ENCODE measurements at regions not wholly inside any gene's neighbourhood (a gene's known extent, or its start where the extent isn't known, plus 50 kb on each side); places are given as distances from the start of the nearest gene placed in this dataset.
A peak's percentile ranks its signal among the peaks of the same experiment; 100 is the strongest.

DNA sequence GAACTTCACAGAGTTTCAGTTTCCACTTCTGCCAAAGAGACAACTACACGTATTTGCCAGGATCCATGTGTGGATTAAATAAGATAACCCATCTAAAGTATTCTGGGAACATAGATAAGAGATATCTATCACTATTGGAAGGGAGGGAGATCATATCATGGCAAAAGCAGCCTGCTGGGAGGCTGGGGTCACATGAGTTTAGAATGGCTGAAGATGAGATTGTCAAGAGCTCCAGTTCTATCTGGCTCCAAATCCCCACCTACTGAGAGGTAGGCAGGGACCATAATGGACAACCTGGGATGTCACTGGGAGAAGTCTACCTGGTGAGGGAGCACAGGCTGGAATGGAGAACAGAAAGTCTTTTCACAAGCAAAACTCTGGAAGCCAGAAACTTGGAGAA is 192.6 kb upstream of the ST6GAL2 start:
- no peak overlapping the region for H3K4me3 Mint-ChIP-seq
- no peak overlapping the region for H3K27ac Mint-ChIP-seq
- no peaks in the 10 kb centered on the region for H3K9me3 Mint-ChIP-seq
- no peaks in the 10 kb centered on the region for H3K27me3 Mint-ChIP-seq
- no peaks in the 10 kb centered on the region for H3K36me3 Mint-ChIP-seq
- H3K4me1 Mint-ChIP-seq, result no peaks in the 10 kb centered on the region
- DNase-seq (no peak), ATAC-seq (replicated peaks) (no peak)

DNA sequence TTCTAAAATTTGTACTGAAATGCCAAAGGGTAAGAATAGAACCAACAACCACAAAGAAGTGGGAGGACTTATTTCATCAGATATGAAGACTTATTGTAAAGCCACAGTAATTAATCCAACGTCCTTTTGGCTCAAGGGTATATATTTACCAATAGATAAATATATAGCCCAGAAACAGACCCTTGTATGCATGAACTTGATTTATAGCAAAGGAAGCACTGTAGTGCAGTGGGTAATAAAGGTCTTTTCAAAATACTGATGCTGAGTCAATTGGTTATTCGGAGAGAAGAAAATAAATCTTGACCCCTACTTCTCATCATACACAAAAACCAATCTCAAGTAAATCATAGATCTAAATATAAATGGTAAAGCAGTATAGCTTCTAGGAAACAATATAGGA is 200.5 kb upstream of the ST6GAL2 start:
- no peak for DNase-seq
- Mint-ChIP-seq H3K9me3 (peaks cover 0 to 1% of the 10 kb centered on the region in 2 donors), H3K27ac (no peak overlapping the region), H3K27me3 (no peaks in the 10 kb centered on the region), H3K4me1 (no peaks in the 10 kb centered on the region), H3K4me3 (no peak overlapping the region), H3K36me3 (no peaks in the 10 kb centered on the region)
- no peak for ATAC-seq (replicated peaks)

DNA sequence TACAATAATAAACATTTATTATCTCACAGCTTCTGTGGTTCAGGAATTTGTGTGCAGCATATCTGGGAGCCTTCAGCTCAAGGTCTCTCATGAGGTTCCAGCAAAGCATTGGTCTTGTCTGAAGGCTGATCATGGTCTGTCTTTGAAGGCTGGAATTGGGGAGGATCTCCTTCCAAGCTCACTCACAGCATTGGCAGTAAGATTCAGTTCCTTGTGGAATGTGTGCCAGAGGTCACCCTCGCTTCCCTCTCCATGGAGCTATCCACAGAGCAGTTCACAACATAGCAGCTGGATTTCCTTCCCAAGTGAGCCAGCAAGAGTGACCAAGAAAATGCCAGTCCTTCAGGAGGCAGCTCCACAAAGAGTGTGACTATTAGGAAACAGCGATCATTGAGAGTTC is 202.2 kb upstream of the ST6GAL2 start:
- H3K4me1 Mint-ChIP-seq, result no peaks in the 10 kb centered on the region
- no peak overlapping the region for H3K27ac Mint-ChIP-seq
- H3K9me3 Mint-ChIP-seq, result peaks cover 0 to 1% of the 10 kb centered on the region in 2 donors

DNA sequence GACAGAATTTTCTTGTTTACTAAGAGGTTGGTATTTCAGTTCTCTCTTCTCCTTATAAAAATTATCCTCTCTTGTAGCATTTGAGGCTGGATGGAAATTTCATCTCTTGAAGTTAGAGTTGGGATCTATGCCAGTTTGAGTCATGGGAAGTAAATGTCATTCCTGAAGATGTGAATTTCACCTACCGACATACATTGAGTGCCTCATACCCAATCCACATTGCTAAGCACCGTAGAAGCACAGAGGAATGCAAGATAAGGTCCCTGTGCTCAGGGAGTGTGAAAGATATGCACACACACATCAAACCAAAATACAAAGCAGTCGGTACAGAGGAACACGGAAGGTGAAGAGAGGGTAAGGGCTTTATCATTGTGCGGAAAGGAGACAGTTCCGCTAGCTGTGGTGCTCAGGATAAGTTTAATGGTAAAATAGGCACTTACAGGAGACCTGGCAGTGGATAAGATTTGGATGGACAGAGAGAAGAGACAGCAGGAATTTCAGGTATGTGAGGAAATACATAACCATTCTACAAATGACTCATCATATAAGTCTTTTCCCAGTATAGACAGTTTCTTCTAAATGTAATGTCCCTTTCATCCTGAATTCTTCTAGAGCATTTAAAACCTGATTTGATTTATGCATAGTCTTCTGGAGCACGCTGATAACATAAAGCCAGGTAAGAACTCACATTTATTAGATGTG is 205.3 kb upstream of the ST6GAL2 start:
- Mint-ChIP-seq H3K9me3 (peaks cover 0 to 1% of the 10 kb centered on the region in 2 donors), H3K4me3 (no peak overlapping the region), H3K27me3 (no peaks in the 10 kb centered on the region), H3K27ac (no peak overlapping the region), H3K4me1 (no peaks in the 10 kb centered on the region), H3K36me3 (no peaks in the 10 kb centered on the region)
- DNase-seq, result no peak
- ATAC-seq (replicated peaks), result no peak

More for the DNA sequence above, 202.2 kb upstream of the ST6GAL2 start:
- Mint-ChIP-seq H3K27me3 (no peaks in the 10 kb centered on the region), H3K36me3 (no peaks in the 10 kb centered on the region), H3K4me3 (no peak overlapping the region)
- no peak for ATAC-seq (replicated peaks)
- DNase-seq, result no peak

DNA sequence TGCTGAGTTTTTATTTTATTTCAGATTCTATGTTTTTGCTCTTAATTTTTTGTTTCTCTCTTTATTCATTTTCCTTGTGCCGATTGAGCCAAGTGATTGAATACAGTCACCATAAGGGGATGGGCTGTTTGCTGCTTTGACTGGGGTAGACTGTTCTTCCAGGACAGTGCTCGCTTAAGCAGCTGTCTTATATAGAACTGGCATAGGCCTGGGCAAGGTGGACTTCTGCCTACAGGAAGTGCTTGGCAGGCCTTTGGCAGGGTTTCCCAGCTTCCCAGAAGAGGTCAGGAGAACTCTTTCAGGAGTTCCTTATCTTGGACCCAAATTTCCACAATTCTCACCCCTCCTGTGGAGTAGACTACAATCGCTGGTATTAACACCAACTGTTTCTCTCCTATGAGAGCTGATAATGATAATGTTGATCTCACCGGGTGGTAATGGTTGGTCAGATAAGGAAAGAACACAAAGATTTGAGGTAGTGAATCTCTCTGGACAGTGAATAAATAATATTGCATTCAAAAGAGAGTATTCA is 207.5 kb upstream of the ST6GAL2 start:
- H3K36me3 Mint-ChIP-seq, result no peaks in the 10 kb centered on the region
- no peak for DNase-seq
- H3K27ac Mint-ChIP-seq, result no peak overlapping the region
- no peaks in the 10 kb centered on the region for H3K4me1 Mint-ChIP-seq
- ATAC-seq (replicated peaks), result no peak
- no peaks in the 10 kb centered on the region for H3K27me3 Mint-ChIP-seq
- peaks cover 0 to 1% of the 10 kb centered on the region in 2 donors for H3K9me3 Mint-ChIP-seq
- H3K4me3 Mint-ChIP-seq, result no peak overlapping the region

DNA sequence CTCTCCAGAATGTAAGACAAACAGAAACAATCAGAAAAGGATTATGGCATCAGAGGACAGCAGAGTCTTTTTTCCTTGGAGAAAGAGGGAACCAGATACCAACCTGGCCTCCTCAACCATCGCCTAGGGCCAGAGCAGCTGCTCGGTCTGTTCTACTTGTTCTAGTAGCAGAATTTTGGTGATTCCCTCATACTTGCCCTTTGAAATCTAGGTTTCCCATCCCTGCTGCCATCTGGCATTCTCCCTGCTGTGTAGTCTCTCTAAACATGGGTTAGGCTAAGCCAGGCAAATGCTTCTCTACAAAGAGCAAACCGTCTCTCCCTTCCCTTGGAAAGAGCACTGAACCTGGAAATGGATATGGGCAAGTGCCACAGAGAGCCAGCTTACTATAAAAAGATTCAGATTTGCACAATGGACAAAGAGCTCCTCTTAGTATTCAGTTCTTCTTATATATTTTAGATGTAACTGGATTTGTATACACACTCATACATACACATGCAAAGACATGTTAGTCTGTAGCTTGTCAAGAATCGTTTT is 208.6 kb upstream of the ST6GAL2 start:
- Mint-ChIP-seq H3K9me3 (peaks cover 0 to under 1% of the 10 kb centered on the region in 2 donors), H3K27me3 (no peaks in the 10 kb centered on the region), H3K36me3 (no peaks in the 10 kb centered on the region), H3K4me1 (no peaks in the 10 kb centered on the region), H3K4me3 (no peak overlapping the region), H3K27ac (no peak overlapping the region)
- DNase-seq (no peak), ATAC-seq (replicated peaks) (no peak)

DNA sequence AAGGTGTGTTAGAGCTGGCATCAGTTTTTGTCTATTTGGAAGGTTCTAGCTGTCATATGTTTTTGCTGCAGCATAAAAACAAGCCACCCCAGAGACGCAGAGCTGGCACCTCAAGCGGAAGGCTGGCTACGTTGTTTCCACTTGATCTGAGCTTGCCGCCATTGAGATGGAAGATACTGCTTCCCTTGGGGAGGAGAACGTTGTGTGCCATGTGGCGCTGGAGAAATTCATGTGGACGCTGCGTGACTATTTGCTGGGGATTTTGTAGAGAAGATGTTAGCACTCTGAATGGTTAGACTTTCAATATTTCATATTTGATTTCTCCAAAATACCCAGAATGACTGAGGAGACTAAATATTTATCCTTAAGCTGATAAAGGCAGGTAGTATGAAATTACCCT is 216.2 kb upstream of the ST6GAL2 start:
- H3K4me1 Mint-ChIP-seq, result no peaks in the 10 kb centered on the region
- ATAC-seq (replicated peaks), result no peak

DNA sequence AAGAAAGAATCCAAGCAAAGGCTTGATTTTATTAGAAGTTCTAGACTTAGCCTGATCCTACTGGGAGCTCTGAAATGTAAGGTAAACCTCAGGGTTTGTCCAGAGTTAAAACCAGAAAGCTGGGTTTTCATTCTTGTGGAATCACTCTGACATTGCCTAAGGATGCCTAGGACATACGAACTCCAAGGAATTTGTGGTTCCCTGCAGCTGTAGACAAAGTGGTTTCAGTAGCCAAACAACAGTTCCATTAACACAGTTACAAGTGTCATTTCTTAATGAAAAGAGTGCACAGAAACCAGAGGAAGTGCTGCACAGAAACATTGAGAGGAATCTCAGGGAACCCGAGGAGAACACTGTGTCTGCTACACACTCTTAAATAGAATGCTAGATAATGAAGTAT is 221.4 kb upstream of the ST6GAL2 start:
- DNase-seq (no peak), ATAC-seq (replicated peaks) (no peak)
- H3K36me3 Mint-ChIP-seq, result no peaks in the 10 kb centered on the region
- no peak overlapping the region for H3K4me3 Mint-ChIP-seq
- H3K9me3 Mint-ChIP-seq, result peaks cover 11 to 13% of the 10 kb centered on the region in 2 donors
- no peaks in the 10 kb centered on the region for H3K4me1 Mint-ChIP-seq
- H3K27me3 Mint-ChIP-seq, result no peaks in the 10 kb centered on the region
- no peak overlapping the region for H3K27ac Mint-ChIP-seq

More for the DNA sequence above, 216.2 kb upstream of the ST6GAL2 start:
- no peak for DNase-seq
- peaks cover 5 to 10% of the 10 kb centered on the region in 2 donors for H3K9me3 Mint-ChIP-seq
- H3K36me3 Mint-ChIP-seq, result no peaks in the 10 kb centered on the region
- no peaks in the 10 kb centered on the region for H3K27me3 Mint-ChIP-seq
- no peak overlapping the region for H3K27ac Mint-ChIP-seq
- H3K4me3 Mint-ChIP-seq, result no peak overlapping the region

DNA sequence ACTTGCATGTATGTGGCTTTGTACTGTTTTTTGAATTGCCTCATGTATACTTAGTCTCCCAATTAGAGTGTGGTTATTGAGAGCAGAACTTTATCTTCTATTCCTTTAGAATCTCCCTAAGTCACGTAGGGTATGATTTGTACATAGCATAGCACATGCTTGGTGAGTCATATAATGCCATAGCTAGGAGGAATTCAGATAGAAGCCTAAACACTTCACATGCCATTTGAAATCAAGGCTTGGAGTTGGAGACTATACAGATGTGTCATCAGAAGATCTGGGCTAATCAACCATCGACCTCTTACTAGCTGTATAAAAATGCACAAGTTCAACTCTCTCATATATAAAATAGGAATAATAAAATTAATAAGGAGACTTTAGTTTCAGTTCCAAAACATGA is 222.6 kb upstream of the ST6GAL2 start:
- Mint-ChIP-seq H3K4me1 (no peaks in the 10 kb centered on the region), H3K27me3 (no peaks in the 10 kb centered on the region), H3K9me3 (peaks cover 11 to 13% of the 10 kb centered on the region in 2 donors), H3K27ac (no peak overlapping the region), H3K36me3 (no peaks in the 10 kb centered on the region), H3K4me3 (no peak overlapping the region)
- DNase-seq, result no peak
- ATAC-seq (replicated peaks), result no peak

DNA sequence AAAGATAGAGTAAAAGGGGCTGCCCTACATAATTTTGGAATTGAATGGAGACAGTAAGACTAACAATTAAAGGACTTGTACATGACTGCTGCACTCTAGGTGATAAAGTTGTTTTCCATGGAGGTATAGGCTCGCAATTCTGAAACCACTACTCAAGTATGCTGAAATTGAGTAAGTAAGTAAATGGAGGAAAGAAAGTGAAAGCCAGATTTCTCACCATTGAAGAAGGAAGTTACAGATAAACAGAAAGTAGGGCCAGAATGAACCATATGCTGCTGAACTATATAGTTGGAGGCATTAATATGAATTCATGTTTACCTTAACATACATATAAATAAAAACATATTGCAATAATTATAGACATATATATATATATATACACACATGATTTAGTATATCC is 225.7 kb upstream of the ST6GAL2 start:
- no peak for ATAC-seq (replicated peaks)
- DNase-seq, result no peak
- Mint-ChIP-seq H3K36me3 (no peaks in the 10 kb centered on the region), H3K27ac (no peak overlapping the region), H3K9me3 (peaks cover 3 to 6% of the 10 kb centered on the region in 2 donors), H3K4me1 (no peaks in the 10 kb centered on the region), H3K27me3 (no peaks in the 10 kb centered on the region), H3K4me3 (no peak overlapping the region)

DNA sequence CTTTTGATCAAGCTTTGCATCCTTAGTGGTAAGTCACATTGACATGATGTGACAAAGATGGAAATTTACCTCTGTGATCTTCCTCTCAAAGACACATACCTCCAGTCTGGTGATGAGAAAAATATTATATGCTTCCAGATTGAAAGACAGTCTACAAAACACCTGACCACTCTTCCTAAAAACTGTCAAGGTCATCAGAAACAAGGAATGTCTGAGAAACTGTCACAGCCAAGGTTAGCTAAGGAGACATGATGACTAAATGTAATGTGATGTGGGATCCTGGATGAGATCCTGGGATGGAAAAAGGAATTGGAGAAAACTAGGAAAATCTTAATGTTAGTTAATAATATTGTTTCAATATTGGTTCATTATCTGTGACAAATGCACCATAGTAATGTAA is 226.6 kb upstream of the ST6GAL2 start:
- ATAC-seq (replicated peaks) (no peak), DNase-seq (no peak)
- Mint-ChIP-seq H3K27me3 (no peaks in the 10 kb centered on the region), H3K27ac (no peak overlapping the region), H3K4me3 (no peak overlapping the region), H3K9me3 (peaks cover 3 to 6% of the 10 kb centered on the region in 2 donors), H3K4me1 (no peaks in the 10 kb centered on the region), H3K36me3 (no peaks in the 10 kb centered on the region)

DNA sequence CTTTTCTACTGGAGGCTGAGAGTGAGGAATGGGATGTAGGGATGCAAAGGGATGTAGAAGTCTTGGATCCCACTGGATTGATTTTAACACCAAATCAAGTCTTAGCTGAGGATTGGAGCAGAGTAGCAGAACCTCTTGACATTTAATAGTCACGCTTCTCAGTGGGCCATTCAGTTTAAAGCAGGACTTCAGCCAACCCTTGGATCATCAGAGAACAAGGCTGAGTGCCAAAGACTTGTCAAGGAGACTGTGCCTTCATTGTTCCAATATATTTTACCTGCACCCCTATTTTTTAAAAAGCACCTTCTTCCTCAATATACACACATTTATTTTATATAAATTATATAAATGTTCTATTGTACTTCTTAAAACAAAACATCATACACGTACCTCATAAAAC is 242.4 kb upstream of the ST6GAL2 start:
- no peaks in the 10 kb centered on the region for H3K27me3 Mint-ChIP-seq
- no peak overlapping the region for H3K27ac Mint-ChIP-seq
- no peaks in the 10 kb centered on the region for H3K4me1 Mint-ChIP-seq
- no peaks in the 10 kb centered on the region for H3K9me3 Mint-ChIP-seq
- no peaks in the 10 kb centered on the region for H3K36me3 Mint-ChIP-seq
- H3K4me3 Mint-ChIP-seq, result no peak overlapping the region
- ATAC-seq (replicated peaks) (no peak), DNase-seq (no peak)

DNA sequence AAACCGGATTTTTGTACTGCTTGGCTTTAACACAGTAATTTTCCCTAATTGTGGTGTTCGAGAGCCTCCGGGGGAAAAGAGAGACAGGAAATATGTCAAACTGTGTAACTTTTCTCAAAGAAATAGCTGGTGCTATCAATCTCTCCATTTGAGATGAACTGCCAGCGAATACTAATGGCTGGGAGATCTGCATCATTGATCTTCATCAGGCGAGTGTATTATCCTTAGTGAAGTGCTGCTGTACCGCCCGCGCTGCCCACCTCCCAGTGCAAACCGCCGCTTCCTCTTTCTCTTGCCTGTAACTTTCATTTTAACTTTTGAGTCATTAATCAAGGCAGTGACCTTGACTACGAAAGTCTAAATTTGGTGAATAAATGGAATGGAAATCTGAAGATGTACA is 246.1 kb upstream of the ST6GAL2 start:
- Mint-ChIP-seq H3K36me3 (no peaks in the 10 kb centered on the region), H3K27ac (no peak overlapping the region), H3K27me3 (no peaks in the 10 kb centered on the region), H3K4me1 (no peaks in the 10 kb centered on the region), H3K4me3 (no peak overlapping the region), H3K9me3 (no peaks in the 10 kb centered on the region)
- ATAC-seq (replicated peaks), result peak; percentile 98 to 99
- DNase-seq, result peak; percentile 49

DNA sequence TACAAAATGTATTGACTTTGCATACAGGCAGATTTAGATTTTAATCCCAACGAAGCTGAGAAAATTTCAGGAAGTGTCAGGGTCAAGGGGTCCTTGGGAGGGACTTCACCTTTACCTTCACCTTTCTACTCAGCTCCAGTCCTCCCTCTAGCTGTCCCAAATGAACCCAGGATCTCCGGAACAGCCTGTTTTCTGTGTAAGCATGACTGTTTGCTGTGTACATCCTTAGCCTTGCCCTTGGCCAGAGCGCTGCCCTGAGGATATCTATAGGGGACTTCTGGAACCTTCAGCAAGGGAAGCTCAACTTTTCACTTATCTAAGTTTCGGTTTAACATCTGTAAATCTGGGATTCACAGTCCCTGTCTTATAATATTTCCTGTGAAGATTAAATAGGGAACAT is 246.8 kb upstream of the ST6GAL2 start:
- H3K4me1 Mint-ChIP-seq, result no peaks in the 10 kb centered on the region
- no peaks in the 10 kb centered on the region for H3K9me3 Mint-ChIP-seq
- DNase-seq (no peak), ATAC-seq (replicated peaks) (no peak)
- H3K4me3 Mint-ChIP-seq, result no peak overlapping the region
- no peaks in the 10 kb centered on the region for H3K27me3 Mint-ChIP-seq
- no peak overlapping the region for H3K27ac Mint-ChIP-seq
- H3K36me3 Mint-ChIP-seq, result no peaks in the 10 kb centered on the region

DNA sequence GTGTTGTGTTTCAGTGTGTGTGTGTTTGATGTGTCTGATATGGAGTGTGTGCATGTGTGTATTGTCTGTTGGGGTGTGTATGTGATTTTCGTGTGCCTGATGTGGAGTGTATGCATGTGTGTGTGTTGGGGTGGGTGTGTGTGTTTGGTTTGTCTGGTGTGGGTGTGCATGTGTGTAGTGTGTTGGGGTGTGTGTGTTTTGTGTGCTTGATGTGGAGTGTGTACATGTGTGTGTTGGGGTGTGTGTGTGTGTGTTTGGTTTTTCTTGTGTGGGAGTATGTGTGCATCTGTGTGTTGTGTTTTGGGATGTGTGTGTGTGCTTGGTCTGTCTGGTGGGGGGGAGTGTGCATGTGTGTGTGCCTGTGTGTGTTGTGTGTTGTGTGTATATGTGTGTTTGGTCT is 247.4 kb upstream of the ST6GAL2 start:
- H3K4me3 Mint-ChIP-seq, result no peak overlapping the region
- H3K27me3 Mint-ChIP-seq, result no peaks in the 10 kb centered on the region
- DNase-seq (no peak), ATAC-seq (replicated peaks) (no peak)
- no peak overlapping the region for H3K27ac Mint-ChIP-seq
- no peaks in the 10 kb centered on the region for H3K9me3 Mint-ChIP-seq
- H3K36me3 Mint-ChIP-seq, result no peaks in the 10 kb centered on the region
- H3K4me1 Mint-ChIP-seq, result no peaks in the 10 kb centered on the region
